ENCODE measurements at regions not wholly inside any gene's neighbourhood (a gene's known extent, or its start where the extent isn't known, plus 50 kb on each side); places are given as distances from the start of the nearest gene placed in this dataset.

- H3K4me1 ChIP-seq: peaks cover 0 to 5% (median 0%) of the 10 kb centered on the region in 4 donors
- H3K9me3 ChIP-seq: no peaks in the 10 kb centered on the region
- no peaks in the 10 kb centered on the region for H3K36me3 ChIP-seq
- ATAC-seq: no peak
- no peaks in the 10 kb centered on the region for H3K27me3 ChIP-seq
- no peak for TF ChIP-seq CTCF (IDR thresholded peaks at IDR 0.05)
- no peak for TF ChIP-seq POLR2A (IDR thresholded peaks at IDR 0.05)
- H3K27ac ChIP-seq: no peak overlapping the region
- DNase-seq: no peak
- WGBS (ENCODE audit: insufficient coverage, low coverage, low lambda C conversion rate, missing lambda C conversion rate): 79% methylated on average over 4 of the region's 5 CpGs
- intact Hi-C loops (cut with DNase I): no loop called here
- no peak overlapping the region for H3K4me3 ChIP-seq
Measured at GRCh38 chr12:115255962-115256361, 572.0 kb upstream of the TBX3 start.

GRCh38 chr12:115255257-115255656, 571.3 kb upstream of the TBX3 start:
- H3K27ac ChIP-seq: no peak overlapping the region
- no peak overlapping the region for H3K4me3 ChIP-seq
- no peaks in the 10 kb centered on the region for H3K27me3 ChIP-seq
- H3K4me1 ChIP-seq: peaks cover 0 to 2% (median 0%) of the 10 kb centered on the region in 4 donors
- ATAC-seq (no peak), DNase-seq (no peak)
- no peak for TF ChIP-seq POLR2A (IDR thresholded peaks at IDR 0.05)
- intact Hi-C loops (cut with DNase I): no loop called here
- no peaks in the 10 kb centered on the region for H3K9me3 ChIP-seq
- no peaks in the 10 kb centered on the region for H3K36me3 ChIP-seq

- intact Hi-C loops (cut with DNase I): no loop called here
- Histone ChIP-seq H3K9me3 (no peaks in the 10 kb centered on the region), H3K36me3 (no peaks in the 10 kb centered on the region), H3K4me3 (no peak overlapping the region), H3K4me1 (no peaks in the 10 kb centered on the region), H3K27ac (no peak overlapping the region), H3K27me3 (no peaks in the 10 kb centered on the region)
- ATAC-seq: no peak
- TF ChIP-seq POLR2A (IDR thresholded peaks at IDR 0.05): no peak
- no peak for TF ChIP-seq CTCF (IDR thresholded peaks at IDR 0.05)
- DNase-seq: no peak
- WGBS (ENCODE audit: insufficient coverage, low coverage, low lambda C conversion rate, missing lambda C conversion rate): 92% methylated on average over 3 of the region's 3 CpGs
Measured at GRCh38 chr12:115253049-115253448, 569.1 kb upstream of the TBX3 start.

- H3K4me3 ChIP-seq: no peak overlapping the region
- H3K27me3 ChIP-seq: no peaks in the 10 kb centered on the region
- H3K4me1 ChIP-seq: no peaks in the 10 kb centered on the region
- intact Hi-C loops (cut with DNase I): no loop called here
- WGBS (ENCODE audit: insufficient coverage, low coverage, low lambda C conversion rate, missing lambda C conversion rate): 81% methylated on average over 6 of the region's 6 CpGs
- DNase-seq: no peak
- no peak for ATAC-seq
- TF ChIP-seq POLR2A (IDR thresholded peaks at IDR 0.05) (no peak), CTCF (IDR thresholded peaks at IDR 0.05) (no peak)
- H3K9me3 ChIP-seq: no peaks in the 10 kb centered on the region
- no peaks in the 10 kb centered on the region for H3K36me3 ChIP-seq
- no peak overlapping the region for H3K27ac ChIP-seq
Measured at GRCh38 chr12:115251727-115252126, 567.8 kb upstream of the TBX3 start.

- Histone ChIP-seq H3K4me3 (no peak overlapping the region), H3K4me1 (no peaks in the 10 kb centered on the region), H3K36me3 (no peaks in the 10 kb centered on the region), H3K27ac (no peak overlapping the region), H3K27me3 (no peaks in the 10 kb centered on the region), H3K9me3 (no peaks in the 10 kb centered on the region)
- intact Hi-C loops (cut with DNase I): no loop called here
- TF ChIP-seq POLR2A (IDR thresholded peaks at IDR 0.05) (no peak), CTCF (IDR thresholded peaks at IDR 0.05) (no peak)
- ATAC-seq (no peak), DNase-seq (no peak)
- WGBS (ENCODE audit: insufficient coverage, low coverage, low lambda C conversion rate, missing lambda C conversion rate): 65% methylated on average over 3 of the region's 3 CpGs
Measured at GRCh38 chr12:115249671-115250278, 565.8 kb upstream of the TBX3 start.
